ENCODE measurements at regions not wholly inside any gene's neighbourhood (a gene's known extent, or its start where the extent isn't known, plus 50 kb on each side); places are given as distances from the start of the nearest gene placed in this dataset.

GRCh38 chr5:2833556-2833955, 82.1 kb upstream of the IRX2 start:
- Histone ChIP-seq H3K4me1 (ENCODE audit: control insufficient read depth in 1 of 2, insufficient read depth in 2 of 2, low read length in 2 of 2) (no peaks in the 10 kb centered on the region), H3K9ac (ENCODE audit: low read length) (no peak overlapping the region), H3K79me2 (ENCODE audit: insufficient read depth, low read length) (no peaks in the 10 kb centered on the region), H3K27me3 (ENCODE audit: insufficient read depth, low read length) (no peaks in the 10 kb centered on the region), H3K36me3 (ENCODE audit: control insufficient read depth in 1 of 2, insufficient read depth in 2 of 2, low read length in 2 of 2) (no peaks in the 10 kb centered on the region), H3K9me3 (ENCODE audit: control insufficient read depth in 1 of 2, insufficient read depth in 1 of 2, low read depth in 1 of 2, low read length in 2 of 2) (peaks cover 8 to 42% of the 10 kb centered on the region in 2 experiments; a peak in 2 of 4 replicates), H4K20me1 (ENCODE audit: insufficient read depth) (no peaks in the 10 kb centered on the region), H3K4me3 (replicated peaks in 1 of 2; ENCODE audit: low read depth in 1 of 2, low read length in 2 of 2) (no peak overlapping the region), H3K4me2 (ENCODE audit: low read length) (no peak overlapping the region), H3K27ac (ENCODE audit: low read depth, low read length) (no peak overlapping the region), H2AFZ (ENCODE audit: low read depth, low read length, poor library complexity, severe bottlenecking) (no peak overlapping the region), H3K9me2 (ENCODE audit: insufficient read depth) (no peaks in the 10 kb centered on the region)
- intact Hi-C loops (cut with micrococcal nuclease), result no loop called here
- ChIA-PET POLR2A (no interaction called here), CTCF (no interaction called here), RAD21 (ENCODE audit: low non-redundant PET in 1 of 2, low total read pairs in 2 of 2, uncharacterized antibody in 2 of 2, unreplicated experiment in 2 of 2) (no interaction called here)
- BruUV-seq (replicated peaks), result no TSS peak
- DNase-seq (ENCODE audit: low read depth, low spot score) (no peak), ATAC-seq (no peak)
- TF ChIP-seq SP1 (IDR thresholded peaks at IDR 0.05; ENCODE audit: low read depth) (no peak), POLR2A (IDR thresholded peaks at IDR 0.05; ENCODE audit: borderline replicate concordance, extremely low read depth, insufficient read depth, insufficient read length) (no peak), EZH2 (IDR thresholded peaks at IDR 0.05) (no peak), ELF1 (IDR thresholded peaks at IDR 0.05; ENCODE audit: borderline replicate concordance, low read depth) (no peak), CEBPB (IDR thresholded peaks at IDR 0.05; ENCODE audit: low read depth) (no peak), TCF7L2 (IDR thresholded peaks at IDR 0.05; ENCODE audit: borderline replicate concordance, extremely low read depth, insufficient read depth, insufficient read length) (no peak)
- TF ChIP-seq, protein P1, sequence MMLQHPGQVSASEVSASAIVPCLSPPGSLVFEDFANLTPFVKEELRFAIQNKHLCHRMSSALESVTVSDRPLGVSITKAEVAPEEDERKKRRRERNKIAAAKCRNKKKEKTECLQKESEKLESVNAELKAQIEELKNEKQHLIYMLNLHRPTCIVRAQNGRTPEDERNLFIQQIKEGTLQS (IDR thresholded peaks at IDR 0.05), result no peak

- ChIA-PET POLR2A (no interaction called here), RAD21 (ENCODE audit: low non-redundant PET in 1 of 2, low total read pairs in 2 of 2, uncharacterized antibody in 2 of 2, unreplicated experiment in 2 of 2) (no interaction called here), CTCF (no interaction called here)
- Histone ChIP-seq H3K27me3 (ENCODE audit: insufficient read depth, low read length) (no peaks in the 10 kb centered on the region), H3K9me2 (ENCODE audit: insufficient read depth) (no peaks in the 10 kb centered on the region), H2AFZ (ENCODE audit: low read depth, low read length, poor library complexity, severe bottlenecking) (no peak overlapping the region), H3K4me2 (ENCODE audit: low read length) (no peak overlapping the region), H3K4me1 (ENCODE audit: control insufficient read depth in 1 of 2, insufficient read depth in 2 of 2, low read length in 2 of 2) (no peaks in the 10 kb centered on the region), H3K9ac (ENCODE audit: low read length) (no peak overlapping the region), H4K20me1 (ENCODE audit: insufficient read depth) (no peaks in the 10 kb centered on the region), H3K4me3 (replicated peaks in 1 of 2; ENCODE audit: low read depth in 1 of 2, low read length in 2 of 2) (no peak overlapping the region), H3K27ac (ENCODE audit: low read depth, low read length) (no peak overlapping the region), H3K79me2 (ENCODE audit: insufficient read depth, low read length) (no peaks in the 10 kb centered on the region), H3K36me3 (ENCODE audit: control insufficient read depth in 1 of 2, insufficient read depth in 2 of 2, low read length in 2 of 2) (no peaks in the 10 kb centered on the region), H3K9me3 (ENCODE audit: control insufficient read depth in 1 of 2, insufficient read depth in 1 of 2, low read depth in 1 of 2, low read length in 2 of 2) (peaks cover 8 to 46% of the 10 kb centered on the region in 2 experiments; a peak in 2 of 4 replicates)
- DNase-seq (ENCODE audit: low read depth, low spot score) (no peak), ATAC-seq (no peak)
- BruUV-seq (replicated peaks), result no TSS peak
- TF ChIP-seq, protein P1 (IDR thresholded peaks at IDR 0.05), result no peak
- no peak for TF ChIP-seq RAD21 (IDR thresholded peaks at IDR 0.05; ENCODE audit: low read depth)
- TF ChIP-seq EZH2 (IDR thresholded peaks at IDR 0.05), result no peak
- no peak for TF ChIP-seq REST (IDR thresholded peaks at IDR 0.05; ENCODE audit: low read depth)
- no peak for TF ChIP-seq CBX3 (IDR thresholded peaks at IDR 0.05; ENCODE audit: low read depth)
- no peak for TF ChIP-seq TCF7L2 (IDR thresholded peaks at IDR 0.05; ENCODE audit: borderline replicate concordance, extremely low read depth, insufficient read depth, insufficient read length)
- no peak for TF ChIP-seq CTCF (IDR thresholded peaks at IDR 0.05 in 2 of 3, conservative IDR thresholded peaks at IDR 0.05 in 1 of 3; ENCODE audit: borderline replicate concordance in 1 of 3, insufficient read depth in 1 of 3, low read depth in 2 of 3, low read length in 2 of 3)
- intact Hi-C loops (cut with micrococcal nuclease), result no loop called here
Observed at GRCh38 chr5:2832394-2832793, 80.9 kb upstream of the IRX2 start.
